HEK293T (cell line): ENCODE measurements at regions not wholly inside any gene's neighbourhood (a gene's known extent, or its start where the extent isn't known, plus 50 kb on each side); places are given as distances from the start of the nearest gene placed in this dataset.

Experiments used
- BHLHE40 ChIP-seq: fragments of 450-650 bp; IDR thresholded peaks from 2 replicates; pipeline ENCODE4 v1.6.1; 2016; ENCODE audit warnings: mild to moderate bottlenecking, moderate library complexity, borderline replicate concordance
- CTBP1 ChIP-seq: fragments of 450-650 bp; IDR thresholded peaks from 2 replicates; pipeline ENCODE4 v1.6.1; 2016; ENCODE audit warnings: borderline replicate concordance
- FOXA1 ChIP-seq: fragments of 450-650 bp; IDR thresholded peaks from 2 replicates; pipeline ENCODE4 v1.6.1; 2016; ENCODE audit warnings: mild to moderate bottlenecking
- FOXK2 ChIP-seq: fragments of 450-650 bp; IDR thresholded peaks from 2 replicates; pipeline ENCODE4 v1.6.1; 2016; ENCODE audit warnings: mild to moderate bottlenecking
- FOXM1 ChIP-seq: fragments of 450-650 bp; IDR thresholded peaks from 2 replicates; pipeline ENCODE4 v1.6.1; 2017; ENCODE audit warnings: mild to moderate bottlenecking, borderline replicate concordance
- SP1 ChIP-seq: fragments of 450-650 bp; IDR thresholded peaks from 2 replicates; pipeline ENCODE4 v1.6.1; 2017
- TARDBP ChIP-seq: fragments of 450-650 bp; IDR thresholded peaks from 2 replicates; pipeline ENCODE4 v1.6.1; 2016
- ZNF384 ChIP-seq: fragments of 450-650 bp; IDR thresholded peaks from 2 replicates; pipeline ENCODE4 v1.6.1; 2016

GRCh38 chr3:159846255-159846654, 142.4 kb upstream of the IL12A start:
- TF ChIP-seq TARDBP (no peak), SP1 (no peak), CTBP1 (no peak), FOXK2 (no peak), ZNF384 (no peak), BHLHE40 (no peak), FOXA1 (no peak), FOXM1 (no peak)
